MV-4-11 (cell line): ENCODE measurements at regions not wholly inside any gene's neighbourhood (a gene's known extent, or its start where the extent isn't known, plus 50 kb on each side); places are given as distances from the start of the nearest gene placed in this dataset.
A peak's percentile ranks its signal among the peaks of the same experiment; 100 is the strongest.

Source experiments
- DNase-seq: peaks from one replicate; lab custom pipeline; 2025; lab: John Stamatoyannopoulos, UW

- peak; percentile 98 for DNase-seq
These were observed 64.4 kb upstream of the TM9SF2 start for GRCh38 chr13:99436686-99437416.

GRCh38 chr13:99439048-99439447 is 62.2 kb upstream of the TM9SF2 start:
- DNase-seq, result no peak

GRCh38 chr13:99439850-99440604 is 61.2 kb upstream of the TM9SF2 start:
- no peak for DNase-seq

- DNase-seq, result peak; percentile 54
These were observed 58.9 kb upstream of the TM9SF2 start for GRCh38 chr13:99442273-99442895.

GRCh38 chr13:99446242-99446641 is 55.0 kb upstream of the TM9SF2 start:
- DNase-seq, result no peak

GRCh38 chr13:99448546-99448945 is 52.7 kb upstream of the TM9SF2 start:
- DNase-seq, result no peak

GRCh38 chr13:99450416-99450815 is 50.9 kb upstream of the TM9SF2 start:
- DNase-seq, result peak; percentile 23
